WTC11 (cell line): ENCODE measurements at regions not wholly inside any gene's neighbourhood (a gene's known extent, or its start where the extent isn't known, plus 50 kb on each side); places are given as distances from the start of the nearest gene placed in this dataset.

Source experiments
- ATAC-seq: fragments of 200-7000 bp; cut with Tn5 transposase; 2 replicates; pipeline ENCODE4 v1.10.0; 2021; ENCODE audit warnings: mild to moderate bottlenecking, moderate library complexity
- CTCF ChIA-PET: fragments of 300-600 bp; sonication (Branson Sonifier 250); formaldehyde crosslinking; loops from one replicate; lab custom pipeline; 2021; ENCODE audit warnings: antibody characterized with exemption; lab: Charles Lee
- POLR2A ChIA-PET: fragments of 350-600 bp; sonication (Branson Sonifier 250); formaldehyde crosslinking; loops from one replicate; lab custom pipeline; 2021; ENCODE audit warnings: antibody characterized with exemption; lab: Charles Lee
- DNase-seq: peaks from one replicate; pipeline ENCODE4 v3.0.0; 2021; ENCODE audit warnings: low spot score
- H3K27ac Mint-ChIP-seq: 2 replicates; pipeline ENCODE4 v1.8.0; 2021; ENCODE audit warnings: mixed read lengths
- H3K27me3 Mint-ChIP-seq: 2 replicates; pipeline ENCODE4 v1.8.0; 2021; ENCODE audit warnings: low read depth, mild to moderate bottlenecking, moderate library complexity, mixed read lengths
- H3K36me3 Mint-ChIP-seq: 2 replicates; pipeline ENCODE4 v1.8.0; 2021; ENCODE audit warnings: mixed read lengths
- H3K4me1 Mint-ChIP-seq: 2 replicates; pipeline ENCODE4 v1.8.0; 2022; ENCODE audit warnings: mixed read lengths
- H3K4me3 Mint-ChIP-seq: 2 replicates; pipeline ENCODE4 v1.8.0; 2021; ENCODE audit warnings: mild to moderate bottlenecking, moderate library complexity, mixed read lengths
- H3K9me3 Mint-ChIP-seq: 2 replicates; pipeline ENCODE4 v1.8.0; 2021; ENCODE audit warnings: mixed read lengths
- ELF4 ChIP-seq: sonication (generic); formaldehyde crosslinking; IDR thresholded peaks from 2 replicates; pipeline ENCODE4 v1.8.1; 2022; ENCODE audit warnings: low read depth, mild to moderate bottlenecking, moderate library complexity, missing genetic modification reagents
- ETV6 ChIP-seq: sonication (generic); formaldehyde crosslinking; IDR thresholded peaks from 2 replicates; pipeline ENCODE4 v1.8.1; 2022; ENCODE audit warnings: mild to moderate bottlenecking, missing genetic modification reagents
- FOXK1 ChIP-seq: sonication (generic); formaldehyde crosslinking; IDR thresholded peaks from 2 replicates; pipeline ENCODE4 v1.8.0; 2022; ENCODE audit warnings: mild to moderate bottlenecking, moderate library complexity, missing genetic modification reagents
- FOXP1 ChIP-seq: sonication (generic); formaldehyde crosslinking; IDR thresholded peaks from 2 replicates; pipeline ENCODE4 v1.8.0; 2022; ENCODE audit warnings: missing genetic modification reagents, mild to moderate bottlenecking, moderate library complexity, borderline replicate concordance
- GRHL2 ChIP-seq: fragments of 250-450 bp; sonication (Bioruptor Pico); IDR thresholded peaks from 2 replicates; pipeline ENCODE4 v1.8.0; 2022; ENCODE audit warnings: mild to moderate bottlenecking, moderate library complexity; ENCODE audit not compliant: insufficient replicate concordance, severe bottlenecking
- MYBL2 ChIP-seq: sonication (generic); formaldehyde crosslinking; IDR thresholded peaks from 2 replicates; pipeline ENCODE4 v1.8.1; 2023; ENCODE audit warnings: mild to moderate bottlenecking, moderate library complexity, missing genetic modification reagents
- NR3C1 ChIP-seq: sonication (generic); formaldehyde crosslinking; conservative IDR thresholded peaks from 2 replicates; pipeline ENCODE4 v1.8.1; 2023; ENCODE audit warnings: low read depth, mild to moderate bottlenecking, missing genetic modification reagents
- PRRX2 ChIP-seq: fragments of 250-450 bp; sonication (Bioruptor Pico); IDR thresholded peaks from 2 replicates; pipeline ENCODE4 v1.8.0; 2021; ENCODE audit warnings: mild to moderate bottlenecking
- SP1 ChIP-seq: sonication (generic); formaldehyde crosslinking; conservative IDR thresholded peaks from 2 replicates; pipeline ENCODE4 v1.8.1; 2022; ENCODE audit warnings: missing genetic modification reagents
- TEAD4 ChIP-seq: sonication (generic); formaldehyde crosslinking; IDR thresholded peaks from 2 replicates; pipeline ENCODE4 v1.8.0; 2022; ENCODE audit warnings: mild to moderate bottlenecking, missing genetic modification reagents
- TP53 ChIP-seq: sonication (generic); formaldehyde crosslinking; IDR thresholded peaks from 2 replicates; pipeline ENCODE4 v1.8.1; 2023; ENCODE audit warnings: mild to moderate bottlenecking, missing genetic modification reagents
- ZNF138 ChIP-seq: sonication (generic); formaldehyde crosslinking; conservative IDR thresholded peaks from 2 replicates; pipeline ENCODE4 v1.8.1; 2022; ENCODE audit warnings: mild to moderate bottlenecking, moderate library complexity, missing genetic modification reagents
- TF ChIP-seq, protein P1 (sequence below): sonication (generic); formaldehyde crosslinking; IDR thresholded peaks from 2 replicates; pipeline ENCODE4 v1.8.0; 2022; ENCODE audit warnings: missing genetic modification reagents
- TF ChIP-seq, protein P2 (sequence below): fragments of 250-450 bp; sonication (Bioruptor Pico); IDR thresholded peaks from 2 replicates; pipeline ENCODE4 v2.1.2; 2022; ENCODE audit warnings: mild to moderate bottlenecking, moderate library complexity
- TF ChIP-seq, protein P3 (sequence below): sonication (generic); formaldehyde crosslinking; IDR thresholded peaks from 2 replicates; pipeline ENCODE4 v1.8.1; 2023; ENCODE audit warnings: mild to moderate bottlenecking, missing genetic modification reagents, borderline replicate concordance
- TF ChIP-seq, protein P4 (sequence below): sonication (generic); formaldehyde crosslinking; IDR thresholded peaks from 2 replicates; pipeline ENCODE4 v1.8.0; 2023; ENCODE audit warnings: mild to moderate bottlenecking, missing genetic modification reagents
- TF ChIP-seq, protein P5 (sequence below): sonication (generic); formaldehyde crosslinking; IDR thresholded peaks from 2 replicates; pipeline ENCODE4 v1.8.1; 2023; ENCODE audit warnings: mild to moderate bottlenecking, missing genetic modification reagents, moderate library complexity

DNA sequence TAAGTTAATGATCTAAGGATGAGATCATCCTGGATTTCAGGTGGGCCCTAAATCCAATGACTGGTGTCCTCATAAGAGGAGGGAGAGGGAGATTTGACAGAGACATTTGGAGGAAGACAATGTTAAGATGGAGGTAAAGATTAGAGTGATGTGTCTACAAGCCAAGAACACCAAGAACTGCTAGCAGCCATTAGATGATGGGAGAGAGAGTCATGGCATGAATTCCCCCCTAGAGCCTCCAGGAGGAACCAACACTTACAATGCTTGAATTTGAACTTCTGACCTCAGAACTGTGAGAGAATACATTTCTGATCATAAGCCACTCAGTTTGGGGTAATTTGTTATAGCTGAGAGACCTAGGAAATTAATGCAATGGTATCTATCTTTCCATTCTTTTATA is 68.1 kb upstream of the RFXAP start:
- TF ChIP-seq ELF4 (CRISPR knock-in tag), result no peak
- no peak for TF ChIP-seq FOXK1 (CRISPR knock-in tag)
- no peak for TF ChIP-seq PRRX2
- no peak for TF ChIP-seq NR3C1 (CRISPR knock-in tag)
- TF ChIP-seq, all 79 proteins: peak for 0
- ATAC-seq, result no peak
- Mint-ChIP-seq H3K36me3 (peaks cover 5% of the 10 kb centered on the region), H3K27ac (no peak overlapping the region), H3K27me3 (no peaks in the 10 kb centered on the region), H3K4me1 (peaks cover 6% of the 10 kb centered on the region), H3K4me3 (no peak overlapping the region), H3K9me3 (peaks cover 19% of the 10 kb centered on the region)
- ChIA-PET POLR2A (no interaction called here), CTCF (interaction anchor here (1.1 kb wide), 1 partner anchor 15 kb away, joined by 3 read pairs; no protein-coding TSS in a partner anchor)
- DNase-seq, result no peak

DNA sequence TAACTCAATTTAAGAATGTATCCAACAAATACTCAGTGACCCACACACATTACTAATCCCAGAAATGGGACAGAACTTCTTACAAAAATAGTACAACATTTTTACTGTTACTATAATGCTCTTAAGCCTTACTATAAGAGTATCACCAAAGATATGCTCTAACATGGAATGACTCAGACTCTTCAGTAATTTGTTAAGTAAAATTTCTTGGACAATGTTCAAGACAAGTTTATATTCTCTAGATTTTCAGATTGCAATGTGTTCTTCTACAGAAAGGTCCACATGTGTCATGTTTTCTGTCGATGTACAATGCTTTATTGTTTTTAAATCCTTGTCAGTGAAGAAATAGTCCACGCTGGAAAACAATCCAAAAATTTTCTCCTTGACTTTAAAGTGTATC is 66.3 kb upstream of the RFXAP start:
- CTCF ChIA-PET, result no interaction called here
- H3K27me3 Mint-ChIP-seq, result no peaks in the 10 kb centered on the region
- no peak overlapping the region for H3K4me3 Mint-ChIP-seq
- peaks cover 6% of the 10 kb centered on the region for H3K4me1 Mint-ChIP-seq
- no peak for ATAC-seq
- peaks cover 5% of the 10 kb centered on the region for H3K36me3 Mint-ChIP-seq
- DNase-seq, result no peak
- H3K27ac Mint-ChIP-seq, result no peak overlapping the region
- no peak for TF ChIP-seq ZNF138 (CRISPR knock-in tag)
- no peak for TF ChIP-seq MYBL2 (CRISPR knock-in tag)
- no peak for TF ChIP-seq GRHL2
- no peak for TF ChIP-seq FOXP1 (CRISPR knock-in tag)
- no peak for TF ChIP-seq TP53 (CRISPR knock-in tag)
- TF ChIP-seq, protein P1, sequence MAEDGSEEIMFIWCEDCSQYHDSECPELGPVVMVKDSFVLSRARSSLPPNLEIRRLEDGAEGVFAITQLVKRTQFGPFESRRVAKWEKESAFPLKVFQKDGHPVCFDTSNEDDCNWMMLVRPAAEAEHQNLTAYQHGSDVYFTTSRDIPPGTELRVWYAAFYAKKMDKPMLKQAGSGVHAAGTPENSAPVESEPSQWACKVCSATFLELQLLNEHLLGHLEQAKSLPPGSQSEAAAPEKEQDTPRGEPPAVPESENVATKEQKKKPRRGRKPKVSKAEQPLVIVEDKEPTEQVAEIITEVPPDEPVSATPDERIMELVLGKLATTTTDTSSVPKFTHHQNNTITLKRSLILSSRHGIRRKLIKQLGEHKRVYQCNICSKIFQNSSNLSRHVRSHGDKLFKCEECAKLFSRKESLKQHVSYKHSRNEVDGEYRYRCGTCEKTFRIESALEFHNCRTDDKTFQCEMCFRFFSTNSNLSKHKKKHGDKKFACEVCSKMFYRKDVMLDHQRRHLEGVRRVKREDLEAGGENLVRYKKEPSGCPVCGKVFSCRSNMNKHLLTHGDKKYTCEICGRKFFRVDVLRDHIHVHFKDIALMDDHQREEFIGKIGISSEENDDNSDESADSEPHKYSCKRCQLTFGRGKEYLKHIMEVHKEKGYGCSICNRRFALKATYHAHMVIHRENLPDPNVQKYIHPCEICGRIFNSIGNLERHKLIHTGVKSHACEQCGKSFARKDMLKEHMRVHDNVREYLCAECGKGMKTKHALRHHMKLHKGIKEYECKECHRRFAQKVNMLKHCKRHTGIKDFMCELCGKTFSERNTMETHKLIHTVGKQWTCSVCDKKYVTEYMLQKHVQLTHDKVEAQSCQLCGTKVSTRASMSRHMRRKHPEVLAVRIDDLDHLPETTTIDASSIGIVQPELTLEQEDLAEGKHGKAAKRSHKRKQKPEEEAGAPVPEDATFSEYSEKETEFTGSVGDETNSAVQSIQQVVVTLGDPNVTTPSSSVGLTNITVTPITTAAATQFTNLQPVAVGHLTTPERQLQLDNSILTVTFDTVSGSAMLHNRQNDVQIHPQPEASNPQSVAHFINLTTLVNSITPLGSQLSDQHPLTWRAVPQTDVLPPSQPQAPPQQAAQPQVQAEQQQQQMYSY (CRISPR knock-in tag), result no peak
- no peak for TF ChIP-seq ETV6
- TF ChIP-seq, protein P2, sequence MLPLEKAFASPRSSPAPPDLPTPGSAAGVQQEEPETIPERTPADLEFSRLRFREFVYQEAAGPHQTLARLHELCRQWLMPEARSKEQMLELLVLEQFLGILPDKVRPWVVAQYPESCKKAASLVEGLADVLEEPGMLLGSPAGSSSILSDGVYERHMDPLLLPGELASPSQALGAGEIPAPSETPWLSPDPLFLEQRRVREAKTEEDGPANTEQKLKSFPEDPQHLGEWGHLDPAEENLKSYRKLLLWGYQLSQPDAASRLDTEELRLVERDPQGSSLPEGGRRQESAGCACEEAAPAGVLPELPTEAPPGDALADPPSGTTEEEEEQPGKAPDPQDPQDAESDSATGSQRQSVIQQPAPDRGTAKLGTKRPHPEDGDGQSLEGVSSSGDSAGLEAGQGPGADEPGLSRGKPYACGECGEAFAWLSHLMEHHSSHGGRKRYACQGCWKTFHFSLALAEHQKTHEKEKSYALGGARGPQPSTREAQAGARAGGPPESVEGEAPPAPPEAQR, result no peak
- TF ChIP-seq TEAD4 (CRISPR knock-in tag), result no peak
- TF ChIP-seq, protein P3, sequence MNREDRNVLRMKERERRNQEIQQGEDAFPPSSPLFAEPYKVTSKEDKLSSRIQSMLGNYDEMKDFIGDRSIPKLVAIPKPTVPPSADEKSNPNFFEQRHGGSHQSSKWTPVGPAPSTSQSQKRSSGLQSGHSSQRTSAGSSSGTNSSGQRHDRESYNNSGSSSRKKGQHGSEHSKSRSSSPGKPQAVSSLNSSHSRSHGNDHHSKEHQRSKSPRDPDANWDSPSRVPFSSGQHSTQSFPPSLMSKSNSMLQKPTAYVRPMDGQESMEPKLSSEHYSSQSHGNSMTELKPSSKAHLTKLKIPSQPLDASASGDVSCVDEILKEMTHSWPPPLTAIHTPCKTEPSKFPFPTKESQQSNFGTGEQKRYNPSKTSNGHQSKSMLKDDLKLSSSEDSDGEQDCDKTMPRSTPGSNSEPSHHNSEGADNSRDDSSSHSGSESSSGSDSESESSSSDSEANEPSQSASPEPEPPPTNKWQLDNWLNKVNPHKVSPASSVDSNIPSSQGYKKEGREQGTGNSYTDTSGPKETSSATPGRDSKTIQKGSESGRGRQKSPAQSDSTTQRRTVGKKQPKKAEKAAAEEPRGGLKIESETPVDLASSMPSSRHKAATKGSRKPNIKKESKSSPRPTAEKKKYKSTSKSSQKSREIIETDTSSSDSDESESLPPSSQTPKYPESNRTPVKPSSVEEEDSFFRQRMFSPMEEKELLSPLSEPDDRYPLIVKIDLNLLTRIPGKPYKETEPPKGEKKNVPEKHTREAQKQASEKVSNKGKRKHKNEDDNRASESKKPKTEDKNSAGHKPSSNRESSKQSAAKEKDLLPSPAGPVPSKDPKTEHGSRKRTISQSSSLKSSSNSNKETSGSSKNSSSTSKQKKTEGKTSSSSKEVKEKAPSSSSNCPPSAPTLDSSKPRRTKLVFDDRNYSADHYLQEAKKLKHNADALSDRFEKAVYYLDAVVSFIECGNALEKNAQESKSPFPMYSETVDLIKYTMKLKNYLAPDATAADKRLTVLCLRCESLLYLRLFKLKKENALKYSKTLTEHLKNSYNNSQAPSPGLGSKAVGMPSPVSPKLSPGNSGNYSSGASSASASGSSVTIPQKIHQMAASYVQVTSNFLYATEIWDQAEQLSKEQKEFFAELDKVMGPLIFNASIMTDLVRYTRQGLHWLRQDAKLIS (CRISPR knock-in tag), result no peak
- TF ChIP-seq SP1, result no peak
- TF ChIP-seq, protein P4, sequence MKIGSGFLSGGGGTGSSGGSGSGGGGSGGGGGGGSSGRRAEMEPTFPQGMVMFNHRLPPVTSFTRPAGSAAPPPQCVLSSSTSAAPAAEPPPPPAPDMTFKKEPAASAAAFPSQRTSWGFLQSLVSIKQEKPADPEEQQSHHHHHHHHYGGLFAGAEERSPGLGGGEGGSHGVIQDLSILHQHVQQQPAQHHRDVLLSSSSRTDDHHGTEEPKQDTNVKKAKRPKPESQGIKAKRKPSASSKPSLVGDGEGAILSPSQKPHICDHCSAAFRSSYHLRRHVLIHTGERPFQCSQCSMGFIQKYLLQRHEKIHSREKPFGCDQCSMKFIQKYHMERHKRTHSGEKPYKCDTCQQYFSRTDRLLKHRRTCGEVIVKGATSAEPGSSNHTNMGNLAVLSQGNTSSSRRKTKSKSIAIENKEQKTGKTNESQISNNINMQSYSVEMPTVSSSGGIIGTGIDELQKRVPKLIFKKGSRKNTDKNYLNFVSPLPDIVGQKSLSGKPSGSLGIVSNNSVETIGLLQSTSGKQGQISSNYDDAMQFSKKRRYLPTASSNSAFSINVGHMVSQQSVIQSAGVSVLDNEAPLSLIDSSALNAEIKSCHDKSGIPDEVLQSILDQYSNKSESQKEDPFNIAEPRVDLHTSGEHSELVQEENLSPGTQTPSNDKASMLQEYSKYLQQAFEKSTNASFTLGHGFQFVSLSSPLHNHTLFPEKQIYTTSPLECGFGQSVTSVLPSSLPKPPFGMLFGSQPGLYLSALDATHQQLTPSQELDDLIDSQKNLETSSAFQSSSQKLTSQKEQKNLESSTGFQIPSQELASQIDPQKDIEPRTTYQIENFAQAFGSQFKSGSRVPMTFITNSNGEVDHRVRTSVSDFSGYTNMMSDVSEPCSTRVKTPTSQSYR (CRISPR knock-in tag), result no peak
- TF ChIP-seq, protein P5, sequence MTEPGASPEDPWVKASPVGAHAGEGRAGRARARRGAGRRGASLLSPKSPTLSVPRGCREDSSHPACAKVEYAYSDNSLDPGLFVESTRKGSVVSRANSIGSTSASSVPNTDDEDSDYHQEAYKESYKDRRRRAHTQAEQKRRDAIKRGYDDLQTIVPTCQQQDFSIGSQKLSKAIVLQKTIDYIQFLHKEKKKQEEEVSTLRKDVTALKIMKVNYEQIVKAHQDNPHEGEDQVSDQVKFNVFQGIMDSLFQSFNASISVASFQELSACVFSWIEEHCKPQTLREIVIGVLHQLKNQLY (CRISPR knock-in tag), result no peak
- TF ChIP-seq, all 79 proteins: peak for 0
- POLR2A ChIA-PET, result no interaction called here
- peaks cover 19% of the 10 kb centered on the region for H3K9me3 Mint-ChIP-seq
